SK-N-SH (cell line): ENCODE measurements at regions not wholly inside any gene's neighbourhood (a gene's known extent, or its start where the extent isn't known, plus 50 kb on each side); places are given as distances from the start of the nearest gene placed in this dataset.

Experiments used
- EP300 ChIP-seq, 2 experiments: IDR thresholded peaks; 2 replicates each; pipeline versions ENCODE4 v1.4.0 to v1.6.1; 2012; ENCODE audit warnings: borderline replicate concordance in 1 of 2, low read depth in 1 of 2, low read length in 1 of 2
- EZH2phosphoT487 ChIP-seq: fragments of 200-600 bp; sonication (generic); IDR thresholded peaks from 2 replicates; pipeline ENCODE4 v1.6.1; 2017; ENCODE audit warnings: low read depth, mixed run types, mild to moderate bottlenecking, antibody characterized with exemption, moderate library complexity, borderline replicate concordance
- GABPA ChIP-seq: IDR thresholded peaks from 2 replicates; pipeline ENCODE4 v1.4.0; 2012; ENCODE audit warnings: low read depth, mild to moderate bottlenecking
- POLR2AphosphoS5 ChIP-seq: IDR thresholded peaks from 2 replicates; pipeline ENCODE4 v1.6.1; 2012; ENCODE audit warnings: low read depth, low read length
- RAD21 ChIP-seq: IDR thresholded peaks from 2 replicates; pipeline ENCODE4 v1.6.1; 2012; ENCODE audit warnings: mild to moderate bottlenecking, low read length
- RCOR1 ChIP-seq: fragments of 150-350 bp; IDR thresholded peaks from 2 replicates; pipeline ENCODE4 v1.6.1; 2017; ENCODE audit warnings: antibody characterized with exemption, low read length
- REST ChIP-seq: IDR thresholded peaks from 2 replicates; pipeline ENCODE4 v1.6.1; 2012; ENCODE audit warnings: mild to moderate bottlenecking, low read depth, low read length, moderate library complexity
- RFX5 ChIP-seq: IDR thresholded peaks from 2 replicates; pipeline ENCODE4 v1.6.1; 2012; ENCODE audit warnings: mild to moderate bottlenecking, improper control_type of control experiment, low read length
- SMC3 ChIP-seq: IDR thresholded peaks from 2 replicates; pipeline ENCODE4 v1.6.1; 2012; ENCODE audit warnings: low read depth, low read length, improper control_type of control experiment
- TAF1 ChIP-seq: IDR thresholded peaks from 2 replicates; pipeline ENCODE4 v1.6.1; 2012; ENCODE audit warnings: low read depth, mild to moderate bottlenecking, low read length, moderate library complexity, borderline replicate concordance
- USF2 ChIP-seq: fragments of 150-350 bp; IDR thresholded peaks from 2 replicates; pipeline ENCODE4 v1.6.1; 2017; ENCODE audit warnings: antibody characterized with exemption, low read length, low read depth, borderline replicate concordance
- YY1 ChIP-seq: IDR thresholded peaks from 2 replicates; pipeline ENCODE4 v1.4.0; 2012; ENCODE audit warnings: low read depth, mild to moderate bottlenecking
- TF ChIP-seq, protein P1 (sequence below): fragments of 200-600 bp; sonication (generic); IDR thresholded peaks from 2 replicates; pipeline ENCODE4 v1.6.1; 2017; ENCODE audit warnings: antibody characterized with exemption, mild to moderate bottlenecking, moderate library complexity

DNA sequence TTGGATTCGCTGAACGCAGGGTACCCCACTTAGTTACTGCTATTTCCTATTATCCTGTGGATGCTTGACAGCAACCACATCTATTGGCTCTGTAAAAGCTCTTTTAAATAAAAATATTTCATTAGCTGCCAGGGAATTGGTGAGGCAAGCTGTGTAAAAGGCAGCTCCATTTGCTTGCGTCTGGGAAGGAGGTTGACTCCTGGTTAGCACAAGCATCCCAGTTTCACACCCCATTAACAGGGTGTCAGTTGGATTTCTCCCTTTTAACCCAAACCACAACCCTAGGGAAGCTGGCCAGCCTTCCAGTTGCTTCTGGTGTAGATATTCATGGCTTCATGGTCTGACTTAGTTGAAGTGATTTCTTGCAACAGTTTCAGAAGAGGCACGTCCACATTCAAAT, 151.0 kb downstream of the GPBP1 start:
- TF ChIP-seq EZH2phosphoT487 (no peak), POLR2AphosphoS5 (no peak), USF2 (no peak), REST (no peak), SMC3 (no peak), RFX5 (no peak), RAD21 (no peak), EP300 (IDR thresholded peaks at IDR 0.05; ENCODE audit: borderline replicate concordance in 1 of 2, low read depth in 1 of 2, low read length in 1 of 2) (no peak), GABPA (no peak), YY1 (no peak), RCOR1 (no peak), TAF1 (no peak)
- TF ChIP-seq, protein P1, sequence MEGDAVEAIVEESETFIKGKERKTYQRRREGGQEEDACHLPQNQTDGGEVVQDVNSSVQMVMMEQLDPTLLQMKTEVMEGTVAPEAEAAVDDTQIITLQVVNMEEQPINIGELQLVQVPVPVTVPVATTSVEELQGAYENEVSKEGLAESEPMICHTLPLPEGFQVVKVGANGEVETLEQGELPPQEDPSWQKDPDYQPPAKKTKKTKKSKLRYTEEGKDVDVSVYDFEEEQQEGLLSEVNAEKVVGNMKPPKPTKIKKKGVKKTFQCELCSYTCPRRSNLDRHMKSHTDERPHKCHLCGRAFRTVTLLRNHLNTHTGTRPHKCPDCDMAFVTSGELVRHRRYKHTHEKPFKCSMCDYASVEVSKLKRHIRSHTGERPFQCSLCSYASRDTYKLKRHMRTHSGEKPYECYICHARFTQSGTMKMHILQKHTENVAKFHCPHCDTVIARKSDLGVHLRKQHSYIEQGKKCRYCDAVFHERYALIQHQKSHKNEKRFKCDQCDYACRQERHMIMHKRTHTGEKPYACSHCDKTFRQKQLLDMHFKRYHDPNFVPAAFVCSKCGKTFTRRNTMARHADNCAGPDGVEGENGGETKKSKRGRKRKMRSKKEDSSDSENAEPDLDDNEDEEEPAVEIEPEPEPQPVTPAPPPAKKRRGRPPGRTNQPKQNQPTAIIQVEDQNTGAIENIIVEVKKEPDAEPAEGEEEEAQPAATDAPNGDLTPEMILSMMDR = no peak
